Chondrocyte (in vitro differentiated cells): ENCODE measurements at regions not wholly inside any gene's neighbourhood (a gene's known extent, or its start where the extent isn't known, plus 50 kb on each side); places are given as distances from the start of the nearest gene placed in this dataset.

Experiments used
- DNase-seq: peaks from one replicate; pipeline ENCODE4 v3.0.0; 2021; ENCODE audit warnings: mixed read lengths, low spot score
- H3K27ac Mint-ChIP-seq: one replicate; pipeline ENCODE4 v1.8.0; 2021; ENCODE audit warnings: mild to moderate bottlenecking, moderate library complexity, mixed read lengths; ENCODE audit not compliant: unreplicated experiment
- H3K27me3 Mint-ChIP-seq: 2 replicates; pipeline ENCODE4 v1.8.0; 2021; ENCODE audit warnings: low read depth, mixed read lengths
- H3K36me3 Mint-ChIP-seq: 2 replicates; pipeline ENCODE4 v1.8.0; 2021; ENCODE audit warnings: low read depth, mixed read lengths
- H3K4me1 Mint-ChIP-seq: 2 replicates; pipeline ENCODE4 v1.8.0; 2021; ENCODE audit warnings: low read depth, mild to moderate bottlenecking, mixed read lengths
- H3K4me3 Mint-ChIP-seq: one replicate; pipeline ENCODE4 v1.8.0; 2021; ENCODE audit warnings: mild to moderate bottlenecking, moderate library complexity, mixed read lengths; ENCODE audit not compliant: unreplicated experiment
- H3K9me3 Mint-ChIP-seq: 2 replicates; pipeline ENCODE4 v1.8.0; 2021; ENCODE audit warnings: low read depth, mixed read lengths
- CTCF ChIP-seq: fragments of 200-600 bp; sonication (generic); IDR thresholded peaks from 2 replicates; pipeline ENCODE4 v1.5.0; 2021; ENCODE audit warnings: antibody characterized with exemption, mild to moderate bottlenecking, moderate library complexity

DNA sequence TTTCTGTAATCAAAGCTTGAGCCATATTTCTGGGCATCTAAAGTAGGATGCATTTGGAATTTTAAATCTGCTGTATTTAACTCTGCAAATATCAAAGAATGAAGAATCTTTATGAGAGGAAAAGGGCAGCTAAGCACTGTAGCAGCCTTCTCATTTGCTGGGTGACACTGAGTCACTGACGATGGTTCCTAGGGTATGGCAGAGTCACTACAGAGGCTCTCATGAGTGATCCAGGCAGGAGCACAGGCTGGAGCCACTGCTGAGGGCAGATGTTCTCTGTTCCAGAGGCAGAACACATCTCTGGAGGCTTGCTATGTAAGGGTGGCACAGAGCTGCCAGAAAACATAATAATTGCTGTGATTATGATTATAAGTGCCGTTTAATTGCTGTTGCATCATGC, 340.7 kb upstream of the HTR2A start:
- TF ChIP-seq CTCF = no peak
- no peaks in the 10 kb centered on the region for H3K9me3 Mint-ChIP-seq
- no peaks in the 10 kb centered on the region for H3K36me3 Mint-ChIP-seq
- H3K4me1 Mint-ChIP-seq = peaks cover 17% of the 10 kb centered on the region
- H3K27me3 Mint-ChIP-seq = no peaks in the 10 kb centered on the region
- H3K27ac Mint-ChIP-seq = no peak overlapping the region
- DNase-seq = no peak
- no peak overlapping the region for H3K4me3 Mint-ChIP-seq

- H3K27me3 Mint-ChIP-seq = no peaks in the 10 kb centered on the region
- H3K4me1 Mint-ChIP-seq = peaks cover 21% of the 10 kb centered on the region
- peaks cover 6% of the 10 kb centered on the region for H3K36me3 Mint-ChIP-seq
- H3K4me3 Mint-ChIP-seq = no peak overlapping the region
- no peak for DNase-seq
- TF ChIP-seq CTCF = no peak
- peaks cover 25% of the 10 kb centered on the region for H3K9me3 Mint-ChIP-seq
- H3K27ac Mint-ChIP-seq = peak overlapping the region; percentile 24
These were observed 336.9 kb upstream of the HTR2A start for GRCh38 chr13:47233734-47234133.

DNA sequence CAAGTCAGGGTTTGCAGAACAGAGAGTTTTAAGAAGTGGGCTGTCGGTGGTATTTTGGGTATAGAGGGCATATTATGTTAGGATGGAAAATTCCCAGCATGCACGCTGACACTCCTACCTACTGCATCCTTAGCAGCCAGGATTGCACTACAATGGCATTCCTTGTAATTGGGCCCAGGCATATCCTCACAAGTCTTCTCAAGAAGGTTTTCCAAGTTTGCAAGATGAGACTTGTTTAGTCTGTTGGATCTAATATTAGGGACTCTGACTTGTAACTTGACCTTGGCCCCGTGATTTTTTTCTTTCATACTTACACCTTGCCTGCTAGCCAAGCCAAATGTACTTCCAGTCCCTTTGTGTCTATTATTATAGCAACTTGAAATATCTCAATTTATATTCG, 335.7 kb upstream of the HTR2A start:
- no peak overlapping the region for H3K4me3 Mint-ChIP-seq
- no peaks in the 10 kb centered on the region for H3K27me3 Mint-ChIP-seq
- H3K4me1 Mint-ChIP-seq = peaks cover 28% of the 10 kb centered on the region
- H3K36me3 Mint-ChIP-seq = peaks cover 6% of the 10 kb centered on the region
- H3K9me3 Mint-ChIP-seq = peaks cover 27% of the 10 kb centered on the region
- TF ChIP-seq CTCF = no peak
- no peak for DNase-seq
- H3K27ac Mint-ChIP-seq = no peak overlapping the region

DNA sequence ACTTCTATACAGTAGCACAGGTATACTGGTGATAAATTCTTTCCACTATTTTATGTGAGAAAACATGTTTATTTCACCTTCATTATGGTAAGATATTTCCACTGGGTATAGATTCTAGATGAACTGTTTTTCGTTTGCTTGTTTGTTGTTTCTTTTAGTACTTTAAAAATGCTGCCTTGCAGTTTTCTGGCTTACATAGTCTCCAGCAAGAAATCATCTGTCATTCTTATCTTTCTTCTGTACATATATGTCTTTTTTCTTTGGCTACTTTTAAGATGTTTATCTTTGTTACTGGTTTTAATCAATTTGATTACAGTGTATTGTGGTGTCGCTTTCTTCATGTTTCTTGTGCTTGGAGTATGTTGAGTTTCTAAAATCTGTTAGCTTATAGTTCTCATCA, 333.3 kb upstream of the HTR2A start:
- Mint-ChIP-seq H3K36me3 (peaks cover 8% of the 10 kb centered on the region), H3K9me3 (peaks cover 31% of the 10 kb centered on the region), H3K27ac (no peak overlapping the region), H3K27me3 (no peaks in the 10 kb centered on the region), H3K4me1 (peaks cover 28% of the 10 kb centered on the region), H3K4me3 (no peak overlapping the region)
- no peak for TF ChIP-seq CTCF
- DNase-seq = no peak

DNA sequence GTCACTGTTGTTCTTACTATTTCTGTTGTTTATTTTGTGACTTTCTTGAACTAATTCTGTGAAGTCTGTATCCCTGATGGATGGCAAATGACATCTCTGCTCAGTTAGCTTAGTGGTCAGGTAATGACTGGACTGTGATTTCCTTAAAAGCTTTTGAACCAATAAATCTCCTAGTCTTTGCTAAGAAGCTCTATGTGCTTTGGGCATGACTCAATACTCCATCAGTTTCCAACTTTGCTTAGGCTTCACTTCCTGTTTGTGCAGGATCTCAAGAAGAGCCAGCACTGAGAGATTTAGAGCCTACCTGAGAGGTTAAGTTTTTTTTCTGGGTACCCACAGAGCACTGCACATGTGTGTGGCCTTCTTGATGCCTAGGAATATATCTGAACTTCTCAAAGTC, 329.7 kb upstream of the HTR2A start:
- TF ChIP-seq CTCF = no peak
- H3K9me3 Mint-ChIP-seq = peaks cover 26% of the 10 kb centered on the region
- H3K4me1 Mint-ChIP-seq = peaks cover 8% of the 10 kb centered on the region
- no peak overlapping the region for H3K4me3 Mint-ChIP-seq
- H3K27ac Mint-ChIP-seq = no peak overlapping the region
- no peaks in the 10 kb centered on the region for H3K27me3 Mint-ChIP-seq
- no peak for DNase-seq
- H3K36me3 Mint-ChIP-seq = peaks cover 8% of the 10 kb centered on the region
